MCF 10A (cell line): ENCODE measurements at regions not wholly inside any gene's neighbourhood (a gene's known extent, or its start where the extent isn't known, plus 50 kb on each side); places are given as distances from the start of the nearest gene placed in this dataset.

Source experiments
- BruUV-seq: library from RNA; stranded (reverse); fragments of 400-500 nt; replicated peaks from 2 replicates; lab custom pipeline; 2021; lab: Mats Ljungman, UMichigan
- CTCF ChIA-PET: fragments of 300-600 bp; sonication (Branson Sonifier 250); formaldehyde crosslinking; extraction: SDS; loops from one replicate; lab custom pipeline; 2021; ENCODE audit warnings: antibody characterized with exemption, inconsistent platforms; lab: Yijun Ruan, JAX
- POLR2A ChIA-PET: fragments of 300-600, 350-650 bp; sonication (Branson Sonifier 250); formaldehyde crosslinking; extraction: SDS; loops from one replicate; lab custom pipeline; 2020; ENCODE audit warnings: antibody characterized with exemption, inconsistent platforms; lab: Yijun Ruan, JAX
- DNase-seq: peaks from one replicate; pipeline ENCODE4 v3.0.0-alpha.2; 2018; ENCODE audit not compliant: unreplicated experiment
- H3K27ac Mint-ChIP-seq: one replicate; pipeline ENCODE4 v1.8.0; 2022; ENCODE audit warnings: mild to moderate bottlenecking, low read depth, mixed read lengths; ENCODE audit not compliant: unreplicated experiment
- H3K27me3 Mint-ChIP-seq: one replicate; pipeline ENCODE4 v1.8.0; 2022; ENCODE audit warnings: mixed read lengths; ENCODE audit not compliant: insufficient read depth, unreplicated experiment
- H3K36me3 Mint-ChIP-seq: one replicate; pipeline ENCODE4 v1.8.0; 2022; ENCODE audit warnings: mild to moderate bottlenecking, moderate library complexity, mixed read lengths; ENCODE audit not compliant: insufficient read depth, unreplicated experiment
- H3K4me1 Mint-ChIP-seq: one replicate; pipeline ENCODE4 v1.8.0; 2022; ENCODE audit warnings: mixed read lengths; ENCODE audit not compliant: insufficient read depth, unreplicated experiment
- H3K4me3 Mint-ChIP-seq: one replicate; pipeline ENCODE4 v1.8.0; 2022; ENCODE audit warnings: mild to moderate bottlenecking, moderate library complexity, mixed read lengths; ENCODE audit not compliant: unreplicated experiment
- H3K9me3 Mint-ChIP-seq: one replicate; pipeline ENCODE4 v1.8.0; 2022; ENCODE audit warnings: mixed read lengths; ENCODE audit not compliant: unreplicated experiment
- CTCF ChIP-seq: fragments of 200-600 bp; IDR thresholded peaks from one replicate; pipeline ENCODE4 v1.8.0; 2022; ENCODE audit warnings: antibody characterized with exemption, mild to moderate bottlenecking; ENCODE audit not compliant: unreplicated experiment
- intact Hi-C: fragments of 100-400 bp; cut with micrococcal nuclease; formaldehyde crosslinking; loops from 2 replicates; pipeline ENCODE4 v1.14.1; 2022

GRCh38 chr9:106753155-106753671, 109.8 kb upstream of the ZNF462 start:
- no TSS peak for BruUV-seq
- H3K9me3 Mint-ChIP-seq: no peaks in the 10 kb centered on the region
- H3K27me3 Mint-ChIP-seq: no peaks in the 10 kb centered on the region
- no peak for DNase-seq
- H3K27ac Mint-ChIP-seq: no peak overlapping the region
- ChIA-PET POLR2A (interaction anchor here (1.2 kb wide), 1 partner anchor 18 kb away, joined by 3 read pairs; no protein-coding TSS in a partner anchor), CTCF (no interaction called here)
- no peak for TF ChIP-seq CTCF
- no peaks in the 10 kb centered on the region for H3K36me3 Mint-ChIP-seq
- intact Hi-C loops: no loop called here
- H3K4me3 Mint-ChIP-seq: no peak overlapping the region
- H3K4me1 Mint-ChIP-seq: no peaks in the 10 kb centered on the region

GRCh38 chr9:106755736-106756135, 107.2 kb upstream of the ZNF462 start:
- Mint-ChIP-seq H3K4me1 (no peaks in the 10 kb centered on the region), H3K27ac (no peak overlapping the region), H3K27me3 (no peaks in the 10 kb centered on the region), H3K9me3 (no peaks in the 10 kb centered on the region), H3K36me3 (no peaks in the 10 kb centered on the region), H3K4me3 (no peak overlapping the region)
- no TSS peak for BruUV-seq
- intact Hi-C loops: no loop called here
- ChIA-PET POLR2A (interaction anchor here (1.1 kb wide), 1 partner anchor 10 kb away, joined by 3 read pairs; no protein-coding TSS in a partner anchor), CTCF (no interaction called here)
- DNase-seq: no peak
- TF ChIP-seq CTCF: no peak

- no TSS peak for BruUV-seq
- DNase-seq: no peak
- Mint-ChIP-seq H3K36me3 (no peaks in the 10 kb centered on the region), H3K4me1 (no peaks in the 10 kb centered on the region), H3K27ac (no peak overlapping the region), H3K27me3 (no peaks in the 10 kb centered on the region), H3K4me3 (no peak overlapping the region), H3K9me3 (no peaks in the 10 kb centered on the region)
- POLR2A ChIA-PET: no interaction called here
- intact Hi-C loops: no loop called here
- no peak for TF ChIP-seq CTCF
- CTCF ChIA-PET: no interaction called here
These were observed 105.5 kb upstream of the ZNF462 start for GRCh38 chr9:106757514-106757913.

GRCh38 chr9:106758911-106759310, 104.1 kb upstream of the ZNF462 start:
- peak; percentile 23 for DNase-seq
- CTCF ChIA-PET: no interaction called here
- intact Hi-C loops: no loop called here
- POLR2A ChIA-PET: interaction anchor here (0.6 kb wide), 1 partner anchor 1257 kb away, joined by 3 read pairs; no protein-coding TSS in a partner anchor
- Mint-ChIP-seq H3K36me3 (no peaks in the 10 kb centered on the region), H3K4me1 (no peaks in the 10 kb centered on the region), H3K27ac (no peak overlapping the region), H3K4me3 (no peak overlapping the region), H3K9me3 (no peaks in the 10 kb centered on the region), H3K27me3 (no peaks in the 10 kb centered on the region)
- no TSS peak for BruUV-seq
- no peak for TF ChIP-seq CTCF
